ENCODE measurements at regions not wholly inside any gene's neighbourhood (a gene's known extent, or its start where the extent isn't known, plus 50 kb on each side); places are given as distances from the start of the nearest gene placed in this dataset.
A peak's percentile ranks its signal among the peaks of the same experiment; 100 is the strongest.

GRCh38 chr4:20370274-20370673, 118.6 kb downstream of the SLIT2 start:
- no peak for DNase-seq
- H3K4me1 ChIP-seq, result no peaks in the 10 kb centered on the region
- no peaks in the 10 kb centered on the region for H3K36me3 ChIP-seq
- no peak overlapping the region for H3K27ac ChIP-seq
- H3K9me3 ChIP-seq (replicated peaks), result no peaks in the 10 kb centered on the region
- peaks cover 2% of the 10 kb centered on the region for H3K27me3 ChIP-seq
- H3K4me3 ChIP-seq, result no peak overlapping the region

- H3K27me3 ChIP-seq, result peaks cover 5% of the 10 kb centered on the region
- no peaks in the 10 kb centered on the region for H3K36me3 ChIP-seq
- H3K27ac ChIP-seq, result no peak overlapping the region
- H3K9me3 ChIP-seq (replicated peaks), result no peaks in the 10 kb centered on the region
- H3K4me3 ChIP-seq, result no peak overlapping the region
- H3K4me1 ChIP-seq, result no peaks in the 10 kb centered on the region
- DNase-seq, result no peak
Measured at GRCh38 chr4:20376070-20376469, 124.4 kb downstream of the SLIT2 start.

- H3K27ac ChIP-seq, result no peak overlapping the region
Measured at GRCh38 chr4:20378181-20378580, 126.5 kb downstream of the SLIT2 start.

GRCh38 chr4:20381005-20381404, 129.3 kb downstream of the SLIT2 start:
- no peak overlapping the region for H3K4me3 ChIP-seq
- no peaks in the 10 kb centered on the region for H3K9me3 ChIP-seq (replicated peaks)
- no peaks in the 10 kb centered on the region; the same call in 1 of the 2 replicates for H3K36me3 ChIP-seq
- no peak for DNase-seq
- no peaks in the 10 kb centered on the region for H3K4me1 ChIP-seq
- H3K27me3 ChIP-seq, result no peaks in the 10 kb centered on the region; the same call in 1 of the 2 replicates
- H3K27ac ChIP-seq, result no peak overlapping the region

More at GRCh38 chr4:20378181-20378580, 126.5 kb downstream of the SLIT2 start:
- no peak for DNase-seq
- Histone ChIP-seq H3K27me3 (peaks cover 5% of the 10 kb centered on the region), H3K36me3 (no peaks in the 10 kb centered on the region; the same call in 1 of the 2 replicates), H3K4me1 (no peaks in the 10 kb centered on the region), H3K4me3 (no peak overlapping the region), H3K9me3 (replicated peaks) (no peaks in the 10 kb centered on the region)

GRCh38 chr4:20383283-20383682, 131.6 kb downstream of the SLIT2 start:
- H3K4me3 ChIP-seq, result no peak overlapping the region
- H3K9me3 ChIP-seq (replicated peaks), result no peaks in the 10 kb centered on the region
- H3K27ac ChIP-seq, result no peak overlapping the region
- peaks cover 13% of the 10 kb centered on the region for H3K27me3 ChIP-seq
- DNase-seq, result no peak
- no peaks in the 10 kb centered on the region for H3K4me1 ChIP-seq
- no peaks in the 10 kb centered on the region; the same call in 1 of the 2 replicates for H3K36me3 ChIP-seq

GRCh38 chr4:20383969-20384368, 132.3 kb downstream of the SLIT2 start:
- no peaks in the 10 kb centered on the region; the same call in 1 of the 2 replicates for H3K36me3 ChIP-seq
- peaks cover 13% of the 10 kb centered on the region for H3K27me3 ChIP-seq
- H3K4me3 ChIP-seq, result no peak overlapping the region
- no peaks in the 10 kb centered on the region for H3K4me1 ChIP-seq
- H3K9me3 ChIP-seq (replicated peaks), result no peaks in the 10 kb centered on the region
- no peak for DNase-seq
- no peak overlapping the region for H3K27ac ChIP-seq

- H3K36me3 ChIP-seq, result no peaks in the 10 kb centered on the region; the same call in 1 of the 2 replicates
- H3K27ac ChIP-seq, result no peak overlapping the region
- no peak overlapping the region for H3K4me3 ChIP-seq
- DNase-seq, result no peak
- H3K9me3 ChIP-seq (replicated peaks), result no peaks in the 10 kb centered on the region
- H3K27me3 ChIP-seq, result peaks cover 13% of the 10 kb centered on the region
- no peaks in the 10 kb centered on the region for H3K4me1 ChIP-seq
Measured at GRCh38 chr4:20384456-20384855, 132.8 kb downstream of the SLIT2 start.

- H3K36me3 ChIP-seq, result no peaks in the 10 kb centered on the region; the same call in 1 of the 2 replicates
- H3K4me1 ChIP-seq, result no peaks in the 10 kb centered on the region
- no peak overlapping the region for H3K4me3 ChIP-seq
- H3K27me3 ChIP-seq, result peaks cover 17% of the 10 kb centered on the region
- no peak for DNase-seq
- no peaks in the 10 kb centered on the region for H3K9me3 ChIP-seq (replicated peaks)
- no peak overlapping the region for H3K27ac ChIP-seq
Measured at GRCh38 chr4:20386001-20386740, 134.5 kb downstream of the SLIT2 start.

GRCh38 chr4:20386906-20387305, 135.2 kb downstream of the SLIT2 start:
- H3K27ac ChIP-seq, result no peak overlapping the region
- H3K36me3 ChIP-seq, result no peaks in the 10 kb centered on the region
- H3K27me3 ChIP-seq, result peaks cover 20% of the 10 kb centered on the region
- no peak overlapping the region for H3K4me3 ChIP-seq
- H3K4me1 ChIP-seq, result no peaks in the 10 kb centered on the region
- no peaks in the 10 kb centered on the region for H3K9me3 ChIP-seq (replicated peaks)
- DNase-seq, result no peak

- no peak overlapping the region for H3K27ac ChIP-seq
- peaks cover 23% of the 10 kb centered on the region for H3K27me3 ChIP-seq
- no peaks in the 10 kb centered on the region for H3K9me3 ChIP-seq (replicated peaks)
- H3K4me3 ChIP-seq, result no peak overlapping the region
- H3K4me1 ChIP-seq, result no peaks in the 10 kb centered on the region
- no peak for DNase-seq
- no peaks in the 10 kb centered on the region for H3K36me3 ChIP-seq
Measured at GRCh38 chr4:20391198-20391597, 139.5 kb downstream of the SLIT2 start.

GRCh38 chr4:20391912-20392311, 140.2 kb downstream of the SLIT2 start:
- Histone ChIP-seq H3K27ac (no peak overlapping the region), H3K36me3 (no peaks in the 10 kb centered on the region), H3K9me3 (replicated peaks) (no peaks in the 10 kb centered on the region), H3K4me1 (no peaks in the 10 kb centered on the region), H3K4me3 (no peak overlapping the region), H3K27me3 (peaks cover 16% of the 10 kb centered on the region)
- DNase-seq, result no peak

- H3K9me3 ChIP-seq (replicated peaks), result no peaks in the 10 kb centered on the region
- no peaks in the 10 kb centered on the region for H3K36me3 ChIP-seq
- H3K4me1 ChIP-seq, result no peaks in the 10 kb centered on the region
- peaks cover 11% of the 10 kb centered on the region for H3K27me3 ChIP-seq
- no peak for DNase-seq
- H3K4me3 ChIP-seq, result no peak overlapping the region
- no peak overlapping the region for H3K27ac ChIP-seq
Measured at GRCh38 chr4:20393486-20394100, 141.9 kb downstream of the SLIT2 start.

GRCh38 chr4:20394512-20394911, 142.8 kb downstream of the SLIT2 start:
- DNase-seq, result no peak
- Histone ChIP-seq H3K27ac (no peak overlapping the region), H3K27me3 (peaks cover 11% of the 10 kb centered on the region), H3K9me3 (replicated peaks) (no peaks in the 10 kb centered on the region), H3K36me3 (no peaks in the 10 kb centered on the region), H3K4me3 (no peak overlapping the region), H3K4me1 (no peaks in the 10 kb centered on the region)

- H3K27me3 ChIP-seq, result peaks cover 11% of the 10 kb centered on the region
- H3K27ac ChIP-seq, result no peak overlapping the region
- H3K4me3 ChIP-seq, result no peak overlapping the region
- peak; percentile 37 to 68 for DNase-seq
- no peaks in the 10 kb centered on the region for H3K4me1 ChIP-seq
- no peaks in the 10 kb centered on the region for H3K9me3 ChIP-seq (replicated peaks)
- H3K36me3 ChIP-seq, result no peaks in the 10 kb centered on the region
Measured at GRCh38 chr4:20395160-20395773, 143.6 kb downstream of the SLIT2 start.

GRCh38 chr4:20403290-20403689, 151.6 kb downstream of the SLIT2 start:
- Histone ChIP-seq H3K4me3 (no peak overlapping the region), H3K9me3 (replicated peaks) (no peaks in the 10 kb centered on the region), H3K27me3 (no peaks in the 10 kb centered on the region), H3K4me1 (no peaks in the 10 kb centered on the region), H3K36me3 (no peaks in the 10 kb centered on the region), H3K27ac (no peak overlapping the region)
- no peak for DNase-seq
